CD1c-positive myeloid dendritic cell (primary cell): ENCODE measurements at regions not wholly inside any gene's neighbourhood (a gene's known extent, or its start where the extent isn't known, plus 50 kb on each side); places are given as distances from the start of the nearest gene placed in this dataset.

ENCODE experiments used
- DNase-seq: peaks from one replicate; pipeline ENCODE4 v3.0.0-alpha.2; 2016; ENCODE audit errors: extremely low spot score

- DNase-seq: no peak
Observed at GRCh38 chr6:102415891-102416290, 1022.4 kb downstream of the GRIK2 start.

- no peak for DNase-seq
Observed at GRCh38 chr6:102411796-102412195, 1018.3 kb downstream of the GRIK2 start.

GRCh38 chr6:102407886-102408741, 1014.6 kb downstream of the GRIK2 start:
- no peak for DNase-seq

- no peak for DNase-seq
Observed at GRCh38 chr6:102405860-102406259, 1012.4 kb downstream of the GRIK2 start.

- DNase-seq: no peak
Observed at GRCh38 chr6:102402635-102403329, 1009.3 kb downstream of the GRIK2 start.

GRCh38 chr6:102398788-102399390, 1005.4 kb downstream of the GRIK2 start:
- DNase-seq: no peak

GRCh38 chr6:102390541-102390940, 997.0 kb downstream of the GRIK2 start:
- no peak for DNase-seq

GRCh38 chr6:102389994-102390393, 996.5 kb downstream of the GRIK2 start:
- DNase-seq: no peak

GRCh38 chr6:102387326-102388033, 994.0 kb downstream of the GRIK2 start:
- no peak for DNase-seq

GRCh38 chr6:102381203-102381602, 987.7 kb downstream of the GRIK2 start:
- DNase-seq: no peak

GRCh38 chr6:102356170-102356569, 962.7 kb downstream of the GRIK2 start:
- DNase-seq: no peak

GRCh38 chr6:102355578-102355977, 962.1 kb downstream of the GRIK2 start:
- no peak for DNase-seq

GRCh38 chr6:102352552-102352951, 959.0 kb downstream of the GRIK2 start:
- DNase-seq: no peak

GRCh38 chr6:102344769-102345168, 951.3 kb downstream of the GRIK2 start:
- DNase-seq: no peak

GRCh38 chr6:102340311-102340710, 946.8 kb downstream of the GRIK2 start:
- DNase-seq: no peak

GRCh38 chr6:102333736-102334135, 940.2 kb downstream of the GRIK2 start:
- DNase-seq: no peak

GRCh38 chr6:102327697-102328225, 934.3 kb downstream of the GRIK2 start:
- DNase-seq: no peak

GRCh38 chr6:102313699-102314098, 920.2 kb downstream of the GRIK2 start:
- DNase-seq: no peak

GRCh38 chr6:102309700-102310099, 916.2 kb downstream of the GRIK2 start:
- no peak for DNase-seq

GRCh38 chr6:102300350-102300749, 906.8 kb downstream of the GRIK2 start:
- no peak for DNase-seq

- DNase-seq: no peak
Observed at GRCh38 chr6:102298051-102298450, 904.5 kb downstream of the GRIK2 start.
